Right kidney (tissue), 1 donor: ENCODE measurements at regions not wholly inside any gene's neighbourhood (a gene's known extent, or its start where the extent isn't known, plus 50 kb on each side); places are given as distances from the start of the nearest gene placed in this dataset.
"Not testable (repeated sequence)": the region's sequence is repeated elsewhere in the genome, so short reads cannot be mapped to it uniquely, and the experiment has no call there.

Experiments
- DNase-seq: peaks from one replicate; pipeline ENCODE4 v3.0.0-alpha.2; 2016

DNA sequence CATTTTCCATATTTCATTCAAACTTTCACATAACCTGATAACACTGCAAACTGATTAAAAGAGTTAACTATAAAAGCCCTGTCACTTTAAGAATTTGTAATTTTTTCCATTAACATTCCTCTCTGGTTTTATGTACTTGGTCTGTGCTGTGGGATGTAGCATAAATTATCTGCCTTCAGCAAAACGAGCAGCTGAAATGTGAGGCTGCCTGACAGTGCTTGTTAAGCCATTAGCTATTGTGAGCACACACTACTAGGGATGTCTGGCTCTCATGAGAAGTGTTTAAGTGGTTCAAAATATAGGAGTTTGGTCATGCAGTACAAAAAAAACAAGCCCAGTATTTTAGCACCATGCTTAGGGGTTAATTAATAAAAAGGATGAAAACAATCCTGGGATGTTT lies 63.0 kb downstream of the HOXA1 start:
- DNase-seq, result peak; percentile 29

DNA sequence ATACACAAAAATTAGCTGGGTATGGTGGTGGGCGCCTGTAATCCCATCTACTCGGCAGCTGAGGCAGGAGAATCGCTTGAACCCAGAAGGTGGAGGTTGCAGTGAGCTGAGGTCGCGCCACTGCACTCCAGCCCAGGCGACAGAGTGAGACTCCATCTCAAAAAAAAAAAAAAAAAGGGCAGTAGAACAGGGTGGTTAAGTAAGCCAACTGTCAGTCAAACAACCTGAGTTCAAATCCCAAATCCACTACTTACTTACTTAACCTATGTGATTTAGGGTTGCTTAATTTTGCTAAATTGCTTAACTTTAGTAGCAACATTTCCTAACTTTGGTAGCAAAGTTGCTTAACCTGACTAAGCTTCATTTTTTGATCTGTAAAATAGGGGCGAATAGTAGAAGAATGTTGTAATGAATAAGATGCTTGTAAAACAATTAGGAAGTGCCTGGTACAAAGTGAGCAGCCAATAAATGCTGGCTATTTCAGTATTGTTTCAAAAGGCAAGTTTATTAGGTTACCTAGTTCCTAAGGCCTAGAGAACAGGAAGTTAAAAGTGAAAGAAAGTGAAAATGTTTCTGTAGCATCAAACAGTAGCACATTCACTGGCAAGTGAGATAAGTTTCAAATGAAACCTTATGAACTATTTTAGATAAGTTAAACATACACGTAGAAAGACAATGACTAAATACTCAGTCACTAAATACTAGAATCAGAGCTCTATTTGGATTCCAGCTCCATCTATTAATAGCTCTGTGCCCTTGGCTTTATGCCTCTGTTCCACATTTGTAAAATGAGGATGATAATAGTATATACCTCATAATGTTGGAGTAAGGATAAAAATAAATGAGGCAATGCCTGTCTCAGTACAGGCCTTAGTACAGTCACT lies 64.3 kb downstream of the HOXA1 start:
- DNase-seq, result peak; percentile 7

DNA sequence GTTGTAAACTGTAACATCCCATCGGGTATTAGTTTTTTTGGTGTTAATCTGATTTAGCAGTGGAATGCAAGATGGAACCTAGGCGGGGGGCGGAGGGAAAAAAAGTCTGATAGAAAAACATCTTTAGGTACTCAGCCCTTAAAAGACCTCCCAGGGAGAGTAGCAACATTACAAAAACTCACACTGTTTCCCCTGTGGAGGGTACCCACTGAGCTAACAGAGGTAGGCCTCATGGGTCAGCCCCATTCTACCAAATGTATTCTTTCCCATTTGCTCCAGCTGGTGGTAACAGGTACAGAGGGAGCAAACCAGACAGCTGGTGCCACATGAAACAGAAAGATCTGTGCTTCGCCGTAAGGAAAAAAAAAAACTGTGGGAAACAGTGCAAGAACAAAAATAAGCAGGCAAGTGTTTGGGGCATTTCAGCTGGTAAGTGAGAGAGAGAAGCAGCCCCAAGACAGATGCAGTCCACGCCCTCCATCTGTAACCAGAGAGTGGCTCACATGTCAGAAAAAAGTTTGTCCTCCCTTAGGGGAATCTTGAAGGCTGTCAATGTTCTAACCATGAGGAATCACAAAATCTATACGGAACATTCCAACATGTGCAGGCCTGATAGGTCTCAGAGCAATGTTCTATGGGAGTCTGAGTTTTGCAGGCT lies 65.3 kb downstream of the HOXA1 start:
- peak; percentile 16 for DNase-seq

DNA sequence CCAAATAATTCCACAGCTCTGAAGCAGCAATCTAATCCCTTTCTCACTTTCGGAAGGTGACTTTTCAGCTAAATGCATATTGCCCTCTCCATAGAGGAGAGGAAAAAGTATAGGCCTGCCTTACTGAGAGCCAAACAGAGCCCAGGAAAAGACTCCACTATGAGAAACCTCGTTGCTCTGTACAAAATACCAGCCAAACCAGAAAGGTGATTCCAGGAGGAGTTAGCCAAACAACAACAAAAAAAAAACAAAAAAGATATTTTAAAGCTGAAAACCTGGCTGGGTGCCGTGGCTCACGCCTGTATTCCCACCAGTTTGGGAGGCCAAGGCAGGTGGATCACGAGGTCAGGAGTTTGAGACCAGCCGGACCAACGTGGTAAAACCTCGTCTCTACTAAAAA lies 70.5 kb downstream of the HOXA1 start:
- no peak for DNase-seq

DNA sequence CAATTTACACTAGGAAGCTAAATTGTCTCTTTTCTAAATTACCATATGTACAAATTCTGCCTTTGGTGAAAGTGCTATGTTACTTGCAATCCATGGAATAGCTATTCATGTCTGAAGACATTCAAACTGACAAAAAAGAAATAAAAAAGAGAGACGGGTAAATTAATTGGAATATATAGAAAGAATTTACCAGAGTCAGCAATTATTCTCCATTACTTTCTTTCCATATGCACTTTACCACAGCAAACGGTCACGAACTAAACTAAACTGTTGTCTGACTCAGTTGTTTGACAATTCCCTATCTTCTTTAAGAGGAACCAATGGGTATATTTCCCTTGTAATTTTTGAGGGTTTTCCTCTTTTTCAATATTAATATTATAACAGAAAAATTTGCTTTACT lies 85.7 kb downstream of the HOXA1 start:
- DNase-seq, result no peak

DNA sequence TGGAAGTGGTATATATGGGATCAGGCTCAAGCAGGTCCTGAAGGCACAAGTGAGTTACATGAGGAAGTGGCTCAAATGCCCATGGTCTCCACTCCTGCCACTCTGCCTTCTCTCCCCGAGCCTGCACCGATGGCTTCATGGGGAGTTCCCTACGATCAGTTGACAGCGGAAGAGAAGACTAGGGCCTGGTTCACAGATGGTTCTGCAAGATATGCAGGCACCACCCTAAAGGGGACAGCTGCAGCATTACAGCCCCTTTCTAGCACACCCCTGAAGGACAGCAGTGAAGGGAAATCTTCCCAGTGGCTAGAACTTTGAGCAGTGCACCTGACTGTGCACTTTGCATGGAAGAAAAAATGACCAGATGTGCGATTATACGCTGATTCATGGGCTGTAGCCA lies 95.3 kb downstream of the HOXA1 start:
- no peak for DNase-seq

DNA sequence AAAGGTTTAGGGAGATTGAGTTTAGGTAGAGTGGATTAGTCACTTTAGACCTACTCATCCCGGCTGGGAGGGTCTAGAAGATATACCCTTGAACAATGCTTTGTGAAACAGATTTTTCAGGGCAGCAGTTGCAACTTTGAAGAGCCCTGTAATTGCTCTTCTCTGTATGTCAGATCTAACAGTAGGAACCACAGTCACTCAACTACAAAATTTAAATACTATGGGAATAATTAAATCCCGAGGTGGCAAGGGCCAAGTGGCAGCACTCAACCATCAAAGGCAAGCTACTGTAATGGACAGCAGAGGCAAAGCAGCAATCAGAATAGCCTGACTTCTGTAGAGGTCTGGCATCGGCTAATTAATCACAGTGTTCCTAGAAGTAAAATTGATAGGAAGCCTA lies 97.5 kb downstream of the HOXA1 start:
- DNase-seq, result not testable (repeated sequence)

DNA sequence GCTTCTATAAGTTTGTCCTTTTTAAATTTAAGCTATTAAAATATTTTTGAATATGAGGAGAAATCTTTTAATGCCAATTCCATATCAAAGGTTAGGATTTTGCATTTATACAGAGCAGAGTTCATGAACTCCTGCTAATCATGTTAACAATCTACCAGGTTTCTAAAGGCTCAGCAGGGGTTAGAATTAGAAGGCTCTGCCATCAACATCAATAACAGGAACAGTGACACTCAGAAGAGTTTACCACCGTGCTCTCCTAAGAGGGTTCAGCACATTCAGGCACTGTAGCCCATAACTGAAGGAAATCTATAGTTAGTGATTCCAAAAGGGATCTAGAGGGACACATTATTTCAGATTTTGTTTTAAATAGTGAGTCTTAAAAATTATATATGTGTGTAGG lies 100.1 kb downstream of the HOXA1 start:
- no peak for DNase-seq

DNA sequence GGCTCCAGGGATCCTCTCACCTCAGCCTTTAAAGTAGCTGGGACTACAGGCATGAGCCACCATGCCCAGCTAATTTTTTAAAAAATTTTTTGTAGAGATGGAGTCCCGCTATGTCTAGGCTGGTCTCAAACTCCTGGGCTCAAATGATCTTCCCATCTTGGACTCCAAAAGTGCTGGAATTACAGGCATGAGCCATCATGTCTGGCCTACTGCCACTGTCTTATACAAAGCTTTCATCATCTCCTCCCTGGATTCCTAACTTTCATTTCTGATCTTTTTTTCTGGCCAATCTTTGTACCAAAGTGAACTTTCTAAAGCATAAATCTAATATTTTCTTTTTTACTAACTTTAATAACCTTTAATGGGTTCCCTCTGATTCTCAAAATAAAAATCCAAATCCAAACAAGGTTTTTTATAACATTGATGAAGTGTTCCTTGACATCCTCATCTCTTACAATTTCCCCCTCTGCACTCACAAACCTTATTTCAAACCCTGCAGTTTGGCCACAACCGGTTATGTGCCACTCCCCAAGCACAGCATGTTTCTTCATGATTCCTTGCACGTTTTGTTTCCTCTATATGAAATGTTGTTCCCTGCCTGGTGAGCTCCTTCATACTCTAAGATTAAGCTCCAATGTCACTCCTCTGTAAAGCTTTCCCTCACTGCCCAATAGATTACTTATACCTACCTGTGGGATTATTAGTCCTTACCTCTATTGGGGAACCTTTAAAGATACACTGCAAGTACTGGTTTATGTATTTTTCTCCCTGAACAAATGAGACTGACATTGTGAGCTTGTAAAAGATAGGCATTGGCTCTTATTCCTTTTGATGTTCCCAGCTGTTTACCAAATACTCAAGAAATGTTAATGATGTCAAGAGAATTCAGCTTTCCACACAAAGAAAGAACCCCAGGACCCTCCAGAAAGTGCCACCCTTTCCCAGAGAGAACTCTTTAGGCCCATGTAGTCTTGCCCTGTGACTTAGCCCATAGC lies 101.7 kb downstream of the HOXA1 start:
- DNase-seq, result no peak

DNA sequence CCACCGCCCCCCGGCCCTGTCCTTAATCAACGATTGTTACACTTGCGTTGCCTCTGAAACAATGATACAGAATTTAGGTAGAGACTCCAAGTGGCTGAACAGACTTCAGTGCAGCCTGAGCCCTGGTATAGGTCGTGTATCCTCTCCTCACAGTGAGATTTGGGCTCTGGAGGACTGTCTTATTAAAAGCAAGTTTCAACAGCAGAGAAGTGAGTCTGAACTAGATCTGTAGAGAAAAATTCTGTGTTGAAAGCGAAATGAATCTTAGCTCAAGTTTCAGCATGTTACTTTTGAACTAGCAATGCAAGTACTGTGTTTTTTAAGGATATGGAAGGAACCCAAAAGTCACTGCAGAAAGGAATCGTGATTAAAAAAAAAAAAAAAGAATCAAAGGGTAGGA lies 103.1 kb downstream of the HOXA1 start:
- DNase-seq, result no peak

DNA sequence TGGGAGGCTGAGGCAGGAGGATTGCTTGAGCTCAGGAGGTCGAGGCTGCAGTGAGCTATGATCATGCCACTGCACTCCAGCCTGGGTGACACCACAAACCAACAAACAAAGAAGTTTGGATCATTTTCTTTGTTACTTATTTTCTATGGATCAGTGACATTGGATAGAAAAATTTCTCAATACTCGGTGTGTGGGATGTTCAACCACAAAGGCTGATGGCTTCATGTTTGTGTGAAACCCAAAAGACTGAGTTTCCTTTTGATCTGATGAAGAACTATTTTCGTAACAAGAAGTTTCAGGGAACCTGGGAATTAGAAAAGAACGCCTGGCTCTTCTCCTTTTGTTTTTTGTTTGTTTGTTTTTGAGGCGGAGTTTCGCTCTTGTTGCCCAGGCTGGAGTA lies 104.0 kb downstream of the HOXA1 start:
- DNase-seq, result no peak

DNA sequence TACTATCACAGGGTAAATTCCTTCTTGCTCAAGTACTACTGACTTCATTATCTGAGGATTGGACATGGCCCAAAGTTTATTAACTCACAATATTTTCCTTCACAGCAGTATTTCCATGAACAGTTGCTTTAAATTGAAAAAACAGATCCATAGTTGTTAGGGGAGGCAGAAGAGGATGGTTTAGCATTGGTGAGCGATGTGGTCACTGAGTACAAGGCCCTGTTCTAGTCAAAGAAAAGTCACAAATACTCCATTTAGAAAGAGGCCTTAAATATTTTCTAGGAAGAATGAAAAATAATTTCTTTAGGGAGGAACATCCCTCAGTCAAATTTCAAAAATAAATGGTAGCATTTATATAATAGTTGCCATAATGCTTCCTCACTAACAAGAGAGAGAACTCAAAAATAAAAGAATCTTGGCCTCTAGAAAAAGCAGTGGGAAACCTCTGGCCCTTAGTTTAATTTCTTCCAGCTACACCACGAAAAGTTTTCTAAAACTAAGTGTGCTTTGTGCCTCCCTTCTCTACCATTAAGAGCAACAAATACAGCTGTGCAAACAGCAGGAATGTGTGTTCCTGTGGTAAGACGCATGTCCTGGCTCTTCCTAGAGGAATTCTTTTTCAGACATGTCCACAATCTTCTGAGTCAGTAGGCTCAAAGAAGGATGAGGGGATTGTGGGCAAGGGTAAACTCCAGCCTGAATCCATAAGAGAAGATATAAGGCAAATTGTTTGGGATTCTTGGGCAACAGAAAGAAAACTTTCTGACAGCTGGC lies 105.7 kb downstream of the HOXA1 start:
- no peak for DNase-seq

DNA sequence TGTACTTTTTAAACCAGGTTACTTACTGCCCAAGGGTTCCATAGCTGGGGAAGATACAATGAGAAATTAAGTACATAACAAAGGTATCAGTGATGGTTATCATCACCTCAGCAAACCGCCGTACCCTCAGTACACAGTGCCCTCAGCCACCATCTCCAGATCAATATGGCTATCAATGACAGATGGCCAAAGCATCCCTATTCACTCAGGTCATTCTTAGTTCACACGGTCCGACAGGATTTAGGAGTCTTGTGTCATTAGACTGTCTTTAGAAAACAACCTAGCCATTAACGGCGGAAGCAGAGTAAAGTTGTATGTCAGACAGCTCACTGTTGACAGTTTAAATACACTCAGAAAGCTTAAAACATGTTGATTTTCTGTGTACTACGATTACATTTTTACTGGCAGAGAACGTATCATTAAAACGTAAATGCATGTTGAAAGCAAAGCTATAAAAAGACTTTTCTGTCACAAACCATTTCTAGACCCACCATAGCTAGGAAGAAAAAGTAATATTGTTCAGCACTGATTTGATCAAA lies 106.9 kb downstream of the HOXA1 start:
- no peak for DNase-seq

DNA sequence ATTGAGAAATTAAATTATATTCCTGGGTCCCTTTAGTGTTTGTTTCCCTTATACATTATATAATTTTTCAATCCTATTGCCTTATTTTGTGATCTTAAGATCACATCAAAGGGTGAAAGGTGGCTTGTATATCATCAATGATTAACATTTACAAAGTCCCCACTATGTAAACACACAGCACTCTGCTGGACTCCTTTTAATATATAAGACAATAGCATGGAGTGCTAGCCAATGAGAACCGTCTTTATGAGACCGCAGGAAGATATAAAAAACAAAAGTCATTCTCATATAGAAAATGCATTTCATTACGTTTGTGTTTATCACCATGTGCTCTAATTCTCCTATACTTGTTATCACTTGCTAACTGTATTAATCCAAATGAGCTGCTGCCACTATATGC lies 108.5 kb downstream of the HOXA1 start:
- no peak for DNase-seq

DNA sequence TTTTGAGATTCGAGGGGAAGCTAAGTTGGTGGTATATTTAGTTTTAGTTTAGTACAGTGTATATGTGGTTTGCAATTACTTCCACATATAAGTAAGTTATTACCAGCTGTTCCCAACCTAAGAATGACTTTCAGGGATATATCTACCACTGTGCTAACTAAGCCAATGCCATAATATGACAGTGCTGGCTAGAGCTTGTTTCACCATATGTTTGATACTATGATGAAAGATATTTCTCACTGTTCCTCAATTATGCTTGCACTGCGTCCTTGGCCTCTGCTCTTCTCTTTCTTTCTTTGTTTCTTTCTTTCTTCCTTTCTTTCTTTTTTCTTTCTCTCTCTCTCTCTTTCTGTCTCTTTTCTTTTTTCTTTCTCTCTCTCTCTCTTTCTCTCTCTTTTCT lies 113.8 kb upstream of the SKAP2 start:
- no peak for DNase-seq

DNA sequence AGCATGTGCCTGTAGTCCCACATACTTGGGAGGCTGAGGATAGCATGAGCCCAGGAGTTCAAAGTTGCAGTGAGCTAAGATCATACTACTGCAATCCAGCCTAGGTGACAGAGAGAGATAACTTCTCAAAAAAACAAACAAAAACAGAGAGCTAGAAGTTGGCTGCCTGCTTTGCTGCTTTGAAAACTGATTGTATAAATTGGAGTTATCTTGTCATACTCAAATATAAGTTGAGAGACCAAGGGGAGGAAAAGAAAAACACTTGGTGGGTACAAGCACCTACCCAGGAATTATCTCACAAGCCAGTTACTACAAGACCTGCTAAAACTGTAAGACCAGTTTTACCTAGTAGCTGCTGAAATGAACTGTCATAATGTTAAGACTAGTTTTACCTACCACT lies 112.5 kb upstream of the SKAP2 start:
- no peak for DNase-seq

DNA sequence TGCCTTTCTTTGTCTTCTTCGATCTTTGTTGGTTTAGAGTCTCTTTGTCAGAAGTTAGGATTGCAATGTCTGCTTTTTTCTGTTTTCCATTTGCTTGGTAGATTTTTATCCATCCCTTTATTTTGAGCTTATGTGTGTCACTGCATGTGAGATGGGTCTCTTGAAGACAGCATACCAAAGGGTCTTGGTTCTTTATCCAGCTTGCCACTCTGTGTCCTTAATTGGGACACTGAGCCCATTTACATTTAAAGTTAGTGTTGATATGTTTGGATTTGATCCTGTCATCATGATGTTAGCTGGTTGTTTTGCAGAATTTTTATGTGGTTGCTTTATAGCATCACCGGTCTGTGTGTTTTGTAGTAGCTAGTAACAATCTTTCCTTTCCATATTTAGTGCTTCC lies 107.5 kb upstream of the SKAP2 start:
- DNase-seq, result not testable (repeated sequence)

DNA sequence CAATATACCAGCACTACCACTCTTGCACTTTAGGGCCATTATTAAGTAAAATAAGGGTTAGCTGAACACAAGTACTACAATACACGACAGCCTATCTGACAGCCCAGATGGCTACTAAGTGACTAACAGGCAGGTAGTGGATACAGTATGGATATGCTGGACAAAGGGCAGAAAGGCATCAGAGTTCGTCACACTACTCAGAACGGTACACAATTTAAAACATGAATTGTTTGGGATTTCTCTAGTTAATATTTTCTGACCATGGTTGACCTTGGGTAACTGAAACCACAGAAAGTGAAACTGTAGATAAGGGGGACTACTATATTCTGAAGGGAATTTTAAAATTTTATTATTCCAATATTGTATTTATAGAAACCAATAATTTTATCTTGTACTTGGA lies 101.3 kb upstream of the SKAP2 start:
- no peak for DNase-seq

DNA sequence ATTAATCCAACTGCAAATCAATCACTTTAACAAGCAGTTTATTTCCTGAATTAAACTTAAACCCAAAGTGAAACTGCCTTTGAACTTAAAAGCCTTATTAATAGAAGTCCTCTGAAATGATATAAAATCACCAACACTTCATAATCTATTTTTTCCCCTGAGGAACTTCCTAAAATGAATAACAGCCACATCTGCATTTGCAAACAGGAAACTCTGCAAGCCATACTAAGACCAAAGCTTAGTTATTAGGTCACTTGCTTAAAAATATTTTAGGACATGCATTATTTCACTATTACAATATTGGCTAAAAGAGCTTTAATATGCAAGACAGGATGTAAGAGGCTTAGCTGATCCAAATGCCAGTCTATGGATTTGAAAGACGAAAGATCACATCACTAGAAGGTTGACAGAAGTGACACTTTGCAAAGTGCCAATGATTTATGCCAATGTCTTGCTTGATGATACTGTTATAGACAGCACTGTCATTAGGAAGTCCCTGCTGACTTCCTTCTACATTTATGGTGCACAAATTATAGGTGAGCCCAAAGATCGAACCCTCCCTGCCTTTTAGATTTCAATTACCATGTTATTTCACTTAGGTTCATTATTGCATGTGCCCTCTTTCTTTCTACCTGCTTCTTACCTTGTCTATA lies 99.9 kb upstream of the SKAP2 start:
- no peak for DNase-seq

DNA sequence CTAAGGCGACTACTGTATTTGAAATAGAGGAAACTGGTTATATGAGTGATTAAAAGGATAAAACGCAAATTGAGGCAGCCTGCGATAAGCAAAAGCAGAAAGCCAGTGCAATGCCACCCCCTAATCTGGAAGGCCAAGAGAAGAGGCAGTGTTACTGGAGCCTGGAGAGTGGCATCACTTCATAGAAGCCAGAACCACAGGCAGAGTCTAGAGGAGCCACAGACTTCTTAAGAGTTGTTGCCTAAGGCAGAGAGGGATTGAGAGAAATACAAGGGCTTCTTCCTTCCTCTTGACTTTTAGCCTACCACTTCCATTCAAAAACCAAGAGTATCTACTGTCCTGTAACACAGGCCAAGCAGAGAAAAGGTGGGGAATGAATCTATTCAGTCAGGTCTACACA lies 94.9 kb upstream of the SKAP2 start:
- DNase-seq, result no peak

DNA sequence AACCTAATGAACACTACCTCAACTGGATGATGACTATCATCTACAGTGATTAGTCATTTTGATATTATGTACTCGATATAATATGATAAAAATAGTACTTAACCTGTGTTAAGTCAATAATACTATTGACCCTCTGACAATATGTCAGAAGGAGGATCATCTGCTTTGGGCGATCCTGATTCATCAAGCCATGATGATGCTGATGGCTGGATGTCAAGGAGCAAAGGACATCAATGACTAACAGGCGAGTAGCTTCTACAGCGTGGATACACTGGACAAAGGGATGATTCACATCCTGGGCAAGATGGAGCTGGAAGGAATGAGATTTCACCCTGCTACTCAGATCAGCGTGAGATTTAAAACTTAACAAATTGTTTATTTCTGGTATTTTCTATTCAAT lies 94.4 kb upstream of the SKAP2 start:
- no peak for DNase-seq
